SU-DHL-6 (cell line): ENCODE measurements at regions not wholly inside any gene's neighbourhood (a gene's known extent, or its start where the extent isn't known, plus 50 kb on each side); places are given as distances from the start of the nearest gene placed in this dataset.

ENCODE experiments used
- CTCF ChIP-seq: fragments of 200-600 bp; sonication (generic); IDR thresholded peaks from one replicate; pipeline ENCODE4 v1.5.1; 2017; ENCODE audit warnings: antibody characterized with exemption, mild to moderate bottlenecking, low read length, moderate library complexity; ENCODE audit not compliant: insufficient read depth, poor library complexity, severe bottlenecking
- EZH2phosphoT487 ChIP-seq: fragments of 200-600 bp; sonication (generic), shearing (Covaris generic); conservative IDR thresholded peaks from 2 replicates; pipeline ENCODE4 v1.6.1; 2018; ENCODE audit warnings: mild to moderate bottlenecking, antibody characterized with exemption, low read length, moderate library complexity, mixed read lengths

- no peak for TF ChIP-seq CTCF
- TF ChIP-seq EZH2phosphoT487: no peak
These were observed 764.4 kb downstream of the ADGRL2 start for GRCh38 chr1:82565146-82565545.
